Activated CD8-positive, alpha-beta T cell treated with anti-CD3 and anti-CD28 coated beads for 36 hours (primary cell): ENCODE measurements at regions not wholly inside any gene's neighbourhood (a gene's known extent, or its start where the extent isn't known, plus 50 kb on each side); places are given as distances from the start of the nearest gene placed in this dataset.

Experiments
- ATAC-seq: fragments of 200-7000 bp; cut with Tn5 transposase; one replicate; pipeline ENCODE4 v1.10.0; 2021; ENCODE audit warnings: mild to moderate bottlenecking, moderate library complexity
- CTCF ChIA-PET: fragments of 350-600 bp; sonication (Branson Sonifier 250); formaldehyde crosslinking; loops from one replicate; lab custom pipeline; 2021; ENCODE audit warnings: antibody characterized with exemption; lab: Charles Lee
- POLR2A ChIA-PET: fragments of 350-600 bp; sonication (Branson Sonifier 250); formaldehyde crosslinking; loops from one replicate; lab custom pipeline; 2021; ENCODE audit warnings: antibody characterized with exemption; lab: Charles Lee
- DNase-seq: peaks from one replicate; pipeline ENCODE4 v3.0.0-alpha.2; 2020
- H3K27ac Mint-ChIP-seq: one replicate; pipeline ENCODE4 v1.8.0; 2021; ENCODE audit warnings: mild to moderate bottlenecking, mixed read lengths
- H3K27me3 Mint-ChIP-seq: one replicate; pipeline ENCODE4 v1.8.0; 2021; ENCODE audit warnings: mixed read lengths
- H3K36me3 Mint-ChIP-seq: one replicate; pipeline ENCODE4 v1.8.0; 2021; ENCODE audit warnings: low read depth, mixed read lengths
- H3K4me1 Mint-ChIP-seq: one replicate; pipeline ENCODE4 v1.8.0; 2021; ENCODE audit warnings: low read depth, mixed read lengths
- H3K4me3 Mint-ChIP-seq: one replicate; pipeline ENCODE4 v1.8.0; 2021; ENCODE audit warnings: mild to moderate bottlenecking, moderate library complexity, mixed read lengths
- H3K9me3 Mint-ChIP-seq: one replicate; pipeline ENCODE4 v1.8.0; 2021; ENCODE audit warnings: mixed read lengths
- CTCF ChIP-seq: fragments of 200-600 bp; IDR thresholded peaks from one replicate; pipeline ENCODE4 v1.8.0; 2022; ENCODE audit warnings: antibody characterized with exemption, mild to moderate bottlenecking
- intact Hi-C: fragments of 100-400 bp; cut with micrococcal nuclease; formaldehyde crosslinking; loops from one replicate; pipeline ENCODE4 v1.10.0; 2022

- POLR2A ChIA-PET, result no interaction called here
- Mint-ChIP-seq H3K4me3 (no peak overlapping the region), H3K36me3 (no peaks in the 10 kb centered on the region), H3K27me3 (no peaks in the 10 kb centered on the region), H3K27ac (no peak overlapping the region), H3K4me1 (no peaks in the 10 kb centered on the region), H3K9me3 (no peaks in the 10 kb centered on the region)
- ATAC-seq (no peak), DNase-seq (no peak)
- CTCF ChIA-PET, result no interaction called here
- intact Hi-C loops, result no loop called here
- no peak for TF ChIP-seq CTCF
These were observed 417.1 kb downstream of the ANKRD50 start for GRCh38 chr4:124295413-124295812.

- Mint-ChIP-seq H3K9me3 (no peaks in the 10 kb centered on the region), H3K36me3 (no peaks in the 10 kb centered on the region), H3K27ac (no peak overlapping the region), H3K4me3 (no peak overlapping the region), H3K27me3 (peaks cover 4% of the 10 kb centered on the region), H3K4me1 (no peaks in the 10 kb centered on the region)
- POLR2A ChIA-PET, result no interaction called here
- CTCF ChIA-PET, result no interaction called here
- TF ChIP-seq CTCF, result no peak
- no peak for DNase-seq
- no peak for ATAC-seq
- intact Hi-C loops, result no loop called here
These were observed 407.6 kb downstream of the ANKRD50 start for GRCh38 chr4:124304941-124305340.

- ATAC-seq, result no peak
- intact Hi-C loops, result no loop called here
- no peak for TF ChIP-seq CTCF
- ChIA-PET CTCF (interaction anchor here (2.2 kb wide), 1 partner anchor 16 kb away, joined by 8 read pairs; no protein-coding TSS in a partner anchor), POLR2A (no interaction called here)
- Mint-ChIP-seq H3K4me3 (no peak overlapping the region), H3K9me3 (no peaks in the 10 kb centered on the region), H3K4me1 (no peaks in the 10 kb centered on the region), H3K36me3 (no peaks in the 10 kb centered on the region), H3K27me3 (peaks cover 4% of the 10 kb centered on the region), H3K27ac (no peak overlapping the region)
- DNase-seq, result no peak
These were observed 406.2 kb downstream of the ANKRD50 start for GRCh38 chr4:124306352-124306751.

- no peaks in the 10 kb centered on the region for H3K9me3 Mint-ChIP-seq
- no peaks in the 10 kb centered on the region for H3K36me3 Mint-ChIP-seq
- DNase-seq (no peak), ATAC-seq (no peak)
- intact Hi-C loops, result no loop called here
- POLR2A ChIA-PET, result no interaction called here
- no peak for TF ChIP-seq CTCF
- CTCF ChIA-PET, result interaction anchor here (2.2 kb wide), 1 partner anchor 16 kb away, joined by 8 read pairs; no protein-coding TSS in a partner anchor
- H3K4me3 Mint-ChIP-seq, result no peak overlapping the region
- H3K27me3 Mint-ChIP-seq, result peaks cover 4% of the 10 kb centered on the region
- H3K27ac Mint-ChIP-seq, result no peak overlapping the region
- no peaks in the 10 kb centered on the region for H3K4me1 Mint-ChIP-seq
These were observed 405.4 kb downstream of the ANKRD50 start for GRCh38 chr4:124307143-124307542.

- intact Hi-C loops, result no loop called here
- H3K27ac Mint-ChIP-seq, result no peak overlapping the region
- no peaks in the 10 kb centered on the region for H3K4me1 Mint-ChIP-seq
- H3K4me3 Mint-ChIP-seq, result no peak overlapping the region
- H3K9me3 Mint-ChIP-seq, result no peaks in the 10 kb centered on the region
- no peaks in the 10 kb centered on the region for H3K36me3 Mint-ChIP-seq
- POLR2A ChIA-PET, result no interaction called here
- ATAC-seq, result no peak
- CTCF ChIA-PET, result no interaction called here
- DNase-seq, result no peak
- no peak for TF ChIP-seq CTCF
- peaks cover 2% of the 10 kb centered on the region for H3K27me3 Mint-ChIP-seq
These were observed 394.2 kb downstream of the ANKRD50 start for GRCh38 chr4:124318292-124318691.
